ENCODE measurements at regions not wholly inside any gene's neighbourhood (a gene's known extent, or its start where the extent isn't known, plus 50 kb on each side); places are given as distances from the start of the nearest gene placed in this dataset.

- no peak overlapping the region for H3K4me3 ChIP-seq (replicated peaks; ENCODE audit: low read depth, low read length)
- DNase-seq (ENCODE audit: low read depth), result no peak
- TF ChIP-seq, protein P1, sequence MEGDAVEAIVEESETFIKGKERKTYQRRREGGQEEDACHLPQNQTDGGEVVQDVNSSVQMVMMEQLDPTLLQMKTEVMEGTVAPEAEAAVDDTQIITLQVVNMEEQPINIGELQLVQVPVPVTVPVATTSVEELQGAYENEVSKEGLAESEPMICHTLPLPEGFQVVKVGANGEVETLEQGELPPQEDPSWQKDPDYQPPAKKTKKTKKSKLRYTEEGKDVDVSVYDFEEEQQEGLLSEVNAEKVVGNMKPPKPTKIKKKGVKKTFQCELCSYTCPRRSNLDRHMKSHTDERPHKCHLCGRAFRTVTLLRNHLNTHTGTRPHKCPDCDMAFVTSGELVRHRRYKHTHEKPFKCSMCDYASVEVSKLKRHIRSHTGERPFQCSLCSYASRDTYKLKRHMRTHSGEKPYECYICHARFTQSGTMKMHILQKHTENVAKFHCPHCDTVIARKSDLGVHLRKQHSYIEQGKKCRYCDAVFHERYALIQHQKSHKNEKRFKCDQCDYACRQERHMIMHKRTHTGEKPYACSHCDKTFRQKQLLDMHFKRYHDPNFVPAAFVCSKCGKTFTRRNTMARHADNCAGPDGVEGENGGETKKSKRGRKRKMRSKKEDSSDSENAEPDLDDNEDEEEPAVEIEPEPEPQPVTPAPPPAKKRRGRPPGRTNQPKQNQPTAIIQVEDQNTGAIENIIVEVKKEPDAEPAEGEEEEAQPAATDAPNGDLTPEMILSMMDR (IDR thresholded peaks at IDR 0.05; ENCODE audit: low read length, missing control alignments), result no peak
Measured at GRCh38 chr1:201666645-201667044, 127.7 kb downstream of the NAV1 start.

DNA sequence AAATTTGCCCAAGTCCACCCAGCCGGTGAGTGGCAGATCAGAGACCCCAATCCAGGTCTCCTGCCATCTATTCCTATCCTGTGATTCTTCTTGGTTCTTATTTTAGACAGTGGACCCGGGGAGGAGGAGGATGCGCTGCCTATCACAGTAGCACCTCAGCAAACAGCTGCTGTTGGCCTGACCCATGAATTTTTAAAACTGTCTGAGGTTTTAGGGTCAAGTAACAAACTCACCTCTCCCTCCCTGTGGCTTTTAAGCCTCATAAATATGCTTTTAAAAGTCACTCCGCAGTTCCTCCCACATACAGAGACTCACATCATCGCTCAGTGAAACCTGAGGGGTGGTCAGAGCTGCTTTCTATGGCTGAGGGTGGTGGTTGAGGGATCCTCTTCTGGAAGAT lies 128.6 kb downstream of the NAV1 start:
- DNase-seq (ENCODE audit: low read depth), result no peak
- no peak overlapping the region for H3K4me3 ChIP-seq (replicated peaks; ENCODE audit: low read depth, low read length)
- TF ChIP-seq, protein P1 (IDR thresholded peaks at IDR 0.05; ENCODE audit: low read length, missing control alignments), result no peak

GRCh38 chr1:201670517-201670916 lies 131.6 kb downstream of the NAV1 start:
- no peak overlapping the region for H3K4me3 ChIP-seq (replicated peaks; ENCODE audit: low read depth, low read length)
- no peak for DNase-seq (ENCODE audit: low read depth)
- TF ChIP-seq, protein P1 (IDR thresholded peaks at IDR 0.05; ENCODE audit: low read length, missing control alignments), result no peak

DNA sequence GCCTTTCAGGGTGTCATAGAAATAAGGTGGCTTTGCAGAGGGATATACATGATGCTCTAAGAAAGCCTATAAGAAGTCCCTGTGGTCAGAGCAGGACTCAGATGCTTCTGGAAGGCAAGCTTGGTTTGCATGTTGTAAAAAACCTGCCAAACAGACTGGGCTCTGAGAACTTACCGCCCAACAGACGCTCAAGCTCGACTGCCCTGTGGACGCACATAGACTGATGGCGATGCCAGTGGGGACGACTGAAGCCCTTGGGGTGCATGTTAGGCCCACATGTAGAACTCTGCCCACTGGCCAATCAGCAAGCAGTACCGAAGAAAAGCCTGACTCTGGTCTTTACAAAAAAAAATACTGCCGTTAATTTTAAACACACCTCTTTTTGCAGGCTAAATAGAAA lies 133.8 kb downstream of the NAV1 start:
- TF ChIP-seq, protein P1 (IDR thresholded peaks at IDR 0.05; ENCODE audit: low read length, missing control alignments), result no peak
- DNase-seq (ENCODE audit: low read depth), result no peak

GRCh38 chr1:201673093-201673492 lies 134.2 kb downstream of the NAV1 start:
- TF ChIP-seq, protein P1 (IDR thresholded peaks at IDR 0.05; ENCODE audit: low read length, missing control alignments), result no peak

More for the DNA sequence above, 133.8 kb downstream of the NAV1 start:
- H3K4me3 ChIP-seq (replicated peaks; ENCODE audit: low read depth, low read length), result no peak overlapping the region

GRCh38 chr1:201673915-201674314 lies 135.0 kb downstream of the NAV1 start:
- no peak for DNase-seq (ENCODE audit: low read depth)
- TF ChIP-seq, protein P1 (IDR thresholded peaks at IDR 0.05; ENCODE audit: low read length, missing control alignments), result no peak

More at GRCh38 chr1:201673093-201673492, 134.2 kb downstream of the NAV1 start:
- no peak overlapping the region for H3K4me3 ChIP-seq (replicated peaks; ENCODE audit: low read depth, low read length)
- no peak for DNase-seq (ENCODE audit: low read depth)

GRCh38 chr1:201675143-201675542 lies 136.2 kb downstream of the NAV1 start:
- no peak for DNase-seq (ENCODE audit: low read depth)
- TF ChIP-seq, protein P1 (IDR thresholded peaks at IDR 0.05; ENCODE audit: low read length, missing control alignments), result no peak

More at GRCh38 chr1:201673915-201674314, 135.0 kb downstream of the NAV1 start:
- H3K4me3 ChIP-seq (replicated peaks; ENCODE audit: low read depth, low read length), result no peak overlapping the region

More at GRCh38 chr1:201675143-201675542, 136.2 kb downstream of the NAV1 start:
- no peak overlapping the region for H3K4me3 ChIP-seq (replicated peaks; ENCODE audit: low read depth, low read length)
